IMR-90 (cell line): ENCODE measurements at regions not wholly inside any gene's neighbourhood (a gene's known extent, or its start where the extent isn't known, plus 50 kb on each side); places are given as distances from the start of the nearest gene placed in this dataset.

Experiments
- ATAC-seq: fragments of 200-7000 bp; cut with Tn5 transposase; 2 replicates; pipeline ENCODE4 v1.9.1; 2020; ENCODE audit warnings: low read depth, mild to moderate bottlenecking, moderate library complexity
- BruUV-seq: library from RNA; stranded (reverse); fragments of 400-500 nt; replicated peaks from 2 replicates; lab custom pipeline; 2021; lab: Mats Ljungman, UMichigan
- CTCF ChIA-PET: fragments of 300-600 bp; formaldehyde crosslinking; extraction: SDS; loops from one replicate; lab custom pipeline; 2021; ENCODE audit warnings: antibody characterized with exemption; lab: Yijun Ruan, JAX
- POLR2A ChIA-PET: fragments of 300-600 bp; sonication (Branson Sonifier 250); formaldehyde crosslinking; loops from one replicate; lab custom pipeline; 2022; ENCODE audit warnings: antibody characterized with exemption; ENCODE audit not compliant: unreplicated experiment; lab: Charles Lee
- DNase-seq: peaks from one replicate; pipeline ENCODE4 v3.0.0; 2013
- H2AFZ ChIP-seq: replicated peaks from 2 replicates; pipeline ENCODE3; 2013; ENCODE audit warnings: low read length, mild to moderate bottlenecking; ENCODE audit not compliant: poor library complexity
- H2AK5ac ChIP-seq: 2 replicates; pipeline ENCODE4 v1.6.1; 2013; ENCODE audit warnings: low read depth, low read length, inconsistent platforms
- H2AK9ac ChIP-seq: replicated peaks from 2 replicates; pipeline ENCODE3; 2013; ENCODE audit warnings: mild to moderate bottlenecking, low read depth, low read length, moderate library complexity; ENCODE audit not compliant: poor library complexity
- H2BK120ac ChIP-seq: 2 replicates; pipeline ENCODE4 v1.6.1; 2013; ENCODE audit warnings: low read depth, low read length, inconsistent platforms
- H2BK15ac ChIP-seq: 3 replicates; pipeline ENCODE4 v1.6.1; 2013; ENCODE audit warnings: low read depth, low read length, inconsistent platforms
- H2BK20ac ChIP-seq: 2 replicates; pipeline ENCODE4 v1.6.1; 2013; ENCODE audit warnings: low read depth, mild to moderate bottlenecking, inconsistent platforms, low read length, moderate library complexity
- H2BK5ac ChIP-seq: 2 replicates; pipeline ENCODE4 v1.6.1; 2013; ENCODE audit warnings: mild to moderate bottlenecking, low read depth, low read length, inconsistent platforms; ENCODE audit not compliant: poor library complexity, severe bottlenecking
- H3K14ac ChIP-seq: replicated peaks from 2 replicates; pipeline ENCODE4 v1.6.1; 2013; ENCODE audit warnings: low read depth, low read length, inconsistent platforms
- H3K18ac ChIP-seq: 2 replicates; pipeline ENCODE4 v1.6.1; 2013; ENCODE audit warnings: low read depth, low read length, control low read depth
- H3K23ac ChIP-seq: 2 replicates; pipeline ENCODE4 v1.6.1; 2013; ENCODE audit warnings: low read depth, low read length, inconsistent platforms
- H3K27ac ChIP-seq: 2 replicates; pipeline ENCODE4 v1.5.1; 2013; ENCODE audit warnings: mild to moderate bottlenecking, control low read depth, low read length; ENCODE audit not compliant: insufficient read depth
- H3K27me3 ChIP-seq: 2 replicates; pipeline ENCODE4 v1.6.1; 2013; ENCODE audit warnings: low read length; ENCODE audit not compliant: control insufficient read depth, insufficient read depth
- H3K36me3 ChIP-seq: 2 replicates; pipeline ENCODE4 v1.6.1; 2013; ENCODE audit warnings: low read length, mixed read lengths; ENCODE audit not compliant: control insufficient read depth, insufficient read depth
- H3K4ac ChIP-seq: 2 replicates; pipeline ENCODE4 v1.6.1; 2013; ENCODE audit warnings: low read depth, low read length, inconsistent platforms
- H3K4me1 ChIP-seq: 2 replicates; pipeline ENCODE4 v1.6.1; 2013; ENCODE audit warnings: low read length, mixed read lengths; ENCODE audit not compliant: control insufficient read depth, insufficient read depth
- H3K4me2 ChIP-seq: 2 replicates; pipeline ENCODE4 v1.6.1; 2013; ENCODE audit warnings: low read depth, mild to moderate bottlenecking, control low read depth, low read length, moderate library complexity
- H3K4me3 ChIP-seq: 2 replicates; pipeline ENCODE4 v1.5.1; 2013; ENCODE audit warnings: low read depth, mild to moderate bottlenecking, control low read depth, low read length, moderate library complexity; ENCODE audit not compliant: insufficient read depth
- H3K56ac ChIP-seq: 2 replicates; pipeline ENCODE4 v1.6.1; 2013; ENCODE audit warnings: low read length, inconsistent platforms; ENCODE audit not compliant: insufficient read depth; ENCODE audit errors: extremely low read depth
- H3K79me1 ChIP-seq, 2 experiments: 2 replicates each; pipeline ENCODE4 v1.6.1; 2013; ENCODE audit warnings: low read length in 2 of 2, inconsistent platforms in 1 of 2, low read depth in 1 of 2
- H3K9ac ChIP-seq: 2 replicates; pipeline ENCODE4 v1.6.1; 2013; ENCODE audit warnings: low read depth, low read length, control low read depth
- H3K9me1 ChIP-seq: 2 replicates; pipeline ENCODE4 v1.6.1; 2013; ENCODE audit warnings: low read length, inconsistent platforms; ENCODE audit not compliant: insufficient read depth
- H3K9me3 ChIP-seq: 2 replicates; pipeline ENCODE4 v1.6.1; 2013; ENCODE audit warnings: low read length; ENCODE audit not compliant: control insufficient read depth, insufficient read depth
- H4K20me1 ChIP-seq: 2 replicates; pipeline ENCODE4 v1.6.1; 2013; ENCODE audit warnings: low read length, inconsistent platforms; ENCODE audit not compliant: insufficient read depth
- H4K5ac ChIP-seq: 2 replicates; pipeline ENCODE4 v1.6.1; 2013; ENCODE audit warnings: mild to moderate bottlenecking, low read depth, low read length, control low read depth
- H4K8ac ChIP-seq, 2 experiments: 2 replicates each; pipeline ENCODE4 v1.6.1; 2013; ENCODE audit warnings: low read depth in 2 of 2, low read length in 2 of 2, control low read depth in 1 of 2, inconsistent platforms in 1 of 2
- H4K91ac ChIP-seq: 2 replicates; pipeline ENCODE4 v1.6.1; 2013; ENCODE audit warnings: low read depth, low read length, inconsistent platforms; ENCODE audit not compliant: insufficient read depth
- CEBPB ChIP-seq: IDR thresholded peaks from 2 replicates; pipeline ENCODE4 v1.6.1; 2012; ENCODE audit warnings: low read depth, low read length, improper control_type of control experiment
- MAFK ChIP-seq: IDR thresholded peaks from 2 replicates; pipeline ENCODE4 v1.6.1; 2012; ENCODE audit warnings: low read depth, low read length, improper control_type of control experiment
- MAZ ChIP-seq: IDR thresholded peaks from 2 replicates; pipeline ENCODE4 v1.6.1; 2012; ENCODE audit warnings: low read depth, mild to moderate bottlenecking, low read length, improper control_type of control experiment, moderate library complexity, borderline replicate concordance
- MXI1 ChIP-seq: IDR thresholded peaks from 2 replicates; pipeline ENCODE4 v1.6.1; 2012; ENCODE audit warnings: low read depth, mild to moderate bottlenecking, low read length, moderate library complexity, borderline replicate concordance
- NFE2L2 ChIP-seq: fragments of 150-350 bp; IDR thresholded peaks from 2 replicates; pipeline ENCODE4 v1.6.1; 2016; ENCODE audit warnings: low read depth, mild to moderate bottlenecking, low read length
- RAD21 ChIP-seq: IDR thresholded peaks from 2 replicates; pipeline ENCODE4 v1.6.1; 2012; ENCODE audit warnings: low read length, improper control_type of control experiment
- RCOR1 ChIP-seq: IDR thresholded peaks from 2 replicates; pipeline ENCODE4 v1.6.1; 2012; ENCODE audit warnings: mild to moderate bottlenecking, low read length, improper control_type of control experiment; ENCODE audit not compliant: insufficient replicate concordance
- SMC3 ChIP-seq: fragments of 150-350 bp; IDR thresholded peaks from 2 replicates; pipeline ENCODE4 v1.6.1; 2016; ENCODE audit warnings: low read depth, mild to moderate bottlenecking, antibody characterized with exemption, low read length, moderate library complexity
- WGBS, 2 experiments: methylation state at CpG; one replicate each; pipeline versions ENCODE4 v1.1.5 to v1.1.7; 2013; ENCODE audit warnings: missing lambda C conversion rate in 2 of 2; ENCODE audit not compliant: insufficient read length in 1 of 2; ENCODE audit errors: extremely low coverage in 2 of 2; 5-methylcytosine and 5-hydroxymethylcytosine counted together
- dilution Hi-C: fragments of 300-500 bp; cut with HindIII; formaldehyde crosslinking; loops from one replicate; pipeline ENCODE4 v1.14.3; 2018; ENCODE audit warnings: low sequenced_read_pairs; ENCODE audit not compliant: unreplicated experiment
- in situ Hi-C: fragments of 300-500 bp; cut with MboI; formaldehyde crosslinking; loops from 3 replicates; pipeline ENCODE4 v1.14.3; 2019; ENCODE audit warnings: low sequenced_read_pairs, inconsistent platforms, mixed read lengths
- intact Hi-C: fragments of 100-400 bp; cut with micrococcal nuclease; formaldehyde crosslinking; loops from 2 replicates; pipeline ENCODE4 v1.10.0; 2022
- TF ChIP-seq, protein P1 (sequence below): conservative IDR thresholded peaks from 2 replicates; pipeline ENCODE4 v1.5.1; 2012; ENCODE audit warnings: mild to moderate bottlenecking, low read depth, low read length, improper control_type of control experiment
- TF ChIP-seq, protein P2 (sequence below): fragments of 150-350 bp; IDR thresholded peaks from 2 replicates; pipeline ENCODE4 v1.6.1; 2016; ENCODE audit warnings: low read depth, mild to moderate bottlenecking, low read length, moderate library complexity, borderline replicate concordance
- TF ChIP-seq, protein P3 (sequence below): fragments of 150-350 bp; IDR thresholded peaks from 2 replicates; pipeline ENCODE4 v1.6.1; 2017; ENCODE audit warnings: mild to moderate bottlenecking, antibody characterized with exemption, low read length, low read depth

DNA sequence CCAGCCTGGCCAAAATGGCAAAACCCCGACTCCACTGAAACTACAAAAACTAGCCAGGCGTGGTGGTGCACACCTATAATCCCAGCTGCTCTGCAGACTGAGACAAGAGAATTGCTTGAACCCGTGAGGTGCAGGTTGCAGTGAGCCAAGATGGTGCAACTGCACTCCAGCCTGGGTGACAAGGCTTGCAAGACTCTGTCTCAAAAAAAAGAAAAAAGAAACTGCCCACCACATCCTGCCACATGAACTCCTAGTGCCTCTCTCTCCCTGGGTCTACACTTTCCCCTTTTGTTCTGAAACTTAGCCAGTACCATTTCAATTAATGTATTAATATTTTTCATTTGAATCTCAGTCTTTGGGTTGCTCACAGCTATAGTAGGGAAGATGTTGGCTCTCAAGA lies 192.2 kb upstream of the MME start:
- Histone ChIP-seq H3K9me3 (no peaks in the 10 kb centered on the region), H3K23ac (no peak overlapping the region), H3K9ac (no peak overlapping the region), H4K8ac (peak overlapping the region; percentile 51 to 60; a peak in 2 of 4 replicates), H2AFZ (no peak overlapping the region), H2BK5ac (peak overlapping the region; percentile 95), H4K5ac (peak overlapping the region; percentile 53; the same call in 1 of the 2 replicates), H3K4me2 (no peak overlapping the region), H4K91ac (peak overlapping the region; percentile 55), H3K14ac (0 out of 2 replicates have a peak overlapping the region, but pooled peaks have one; percentile 14), H3K27me3 (no peaks in the 10 kb centered on the region), H2BK15ac (peak overlapping the region; percentile 98; the same call in 2 of the 3 replicates), H3K4me3 (no peak overlapping the region), H3K4me1 (peaks cover 7% of the 10 kb centered on the region), H2AK5ac (peak overlapping the region; percentile 69), H2BK20ac (peak overlapping the region; percentile 96), H3K4ac (peak overlapping the region; percentile 98; the same call in 1 of the 2 replicates), H3K56ac (no peak overlapping the region), H3K18ac (peak overlapping the region; percentile 100), H3K79me1 (no peaks in the 10 kb centered on the region), H3K36me3 (no peaks in the 10 kb centered on the region), H2AK9ac (no peak overlapping the region), H3K9me1 (no peaks in the 10 kb centered on the region), H2BK120ac (peak overlapping the region; percentile 97; the same call in 1 of the 2 replicates), H3K27ac (peak overlapping the region; percentile 44; the same call in 1 of the 2 replicates), H4K20me1 (no peaks in the 10 kb centered on the region)
- TF ChIP-seq NFE2L2 (no peak), RCOR1 (no peak), MAZ (no peak), RAD21 (no peak), SMC3 (no peak), MAFK (no peak), MXI1 (no peak), CEBPB (no peak)
- TF ChIP-seq, protein P1, sequence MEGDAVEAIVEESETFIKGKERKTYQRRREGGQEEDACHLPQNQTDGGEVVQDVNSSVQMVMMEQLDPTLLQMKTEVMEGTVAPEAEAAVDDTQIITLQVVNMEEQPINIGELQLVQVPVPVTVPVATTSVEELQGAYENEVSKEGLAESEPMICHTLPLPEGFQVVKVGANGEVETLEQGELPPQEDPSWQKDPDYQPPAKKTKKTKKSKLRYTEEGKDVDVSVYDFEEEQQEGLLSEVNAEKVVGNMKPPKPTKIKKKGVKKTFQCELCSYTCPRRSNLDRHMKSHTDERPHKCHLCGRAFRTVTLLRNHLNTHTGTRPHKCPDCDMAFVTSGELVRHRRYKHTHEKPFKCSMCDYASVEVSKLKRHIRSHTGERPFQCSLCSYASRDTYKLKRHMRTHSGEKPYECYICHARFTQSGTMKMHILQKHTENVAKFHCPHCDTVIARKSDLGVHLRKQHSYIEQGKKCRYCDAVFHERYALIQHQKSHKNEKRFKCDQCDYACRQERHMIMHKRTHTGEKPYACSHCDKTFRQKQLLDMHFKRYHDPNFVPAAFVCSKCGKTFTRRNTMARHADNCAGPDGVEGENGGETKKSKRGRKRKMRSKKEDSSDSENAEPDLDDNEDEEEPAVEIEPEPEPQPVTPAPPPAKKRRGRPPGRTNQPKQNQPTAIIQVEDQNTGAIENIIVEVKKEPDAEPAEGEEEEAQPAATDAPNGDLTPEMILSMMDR: no peak
- TF ChIP-seq, protein P2, sequence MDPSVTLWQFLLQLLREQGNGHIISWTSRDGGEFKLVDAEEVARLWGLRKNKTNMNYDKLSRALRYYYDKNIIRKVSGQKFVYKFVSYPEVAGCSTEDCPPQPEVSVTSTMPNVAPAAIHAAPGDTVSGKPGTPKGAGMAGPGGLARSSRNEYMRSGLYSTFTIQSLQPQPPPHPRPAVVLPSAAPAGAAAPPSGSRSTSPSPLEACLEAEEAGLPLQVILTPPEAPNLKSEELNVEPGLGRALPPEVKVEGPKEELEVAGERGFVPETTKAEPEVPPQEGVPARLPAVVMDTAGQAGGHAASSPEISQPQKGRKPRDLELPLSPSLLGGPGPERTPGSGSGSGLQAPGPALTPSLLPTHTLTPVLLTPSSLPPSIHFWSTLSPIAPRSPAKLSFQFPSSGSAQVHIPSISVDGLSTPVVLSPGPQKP: no peak
- TF ChIP-seq, protein P3, sequence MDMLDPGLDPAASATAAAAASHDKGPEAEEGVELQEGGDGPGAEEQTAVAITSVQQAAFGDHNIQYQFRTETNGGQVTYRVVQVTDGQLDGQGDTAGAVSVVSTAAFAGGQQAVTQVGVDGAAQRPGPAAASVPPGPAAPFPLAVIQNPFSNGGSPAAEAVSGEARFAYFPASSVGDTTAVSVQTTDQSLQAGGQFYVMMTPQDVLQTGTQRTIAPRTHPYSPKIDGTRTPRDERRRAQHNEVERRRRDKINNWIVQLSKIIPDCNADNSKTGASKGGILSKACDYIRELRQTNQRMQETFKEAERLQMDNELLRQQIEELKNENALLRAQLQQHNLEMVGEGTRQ: no peak
- dilution Hi-C loops: no loop called here
- POLR2A ChIA-PET: no interaction called here
- 100% methylated on average over 1 of the region's 3 CpGs; no CpG with 5 or more reads in 1 of the 2 experiments for WGBS, 2 experiments
- intact Hi-C loops: loop anchor here (5.0 kb wide), 2 partner anchors 111 to 184 kb away; no protein-coding TSS in a partner anchor
- CTCF ChIA-PET: no interaction called here
- BruUV-seq: no TSS peak
- no peak for ATAC-seq
- in situ Hi-C loops: loop anchor here (10.0 kb wide), 1 partner anchor 187 kb away; no protein-coding TSS in a partner anchor
- DNase-seq: no peak
